A673 (cell line): ENCODE measurements at regions not wholly inside any gene's neighbourhood (a gene's known extent, or its start where the extent isn't known, plus 50 kb on each side); places are given as distances from the start of the nearest gene placed in this dataset.
"Not testable (repeated sequence)": the region's sequence is repeated elsewhere in the genome, so short reads cannot be mapped to it uniquely, and the experiment has no call there.

Experiments used
- EZH2 ChIP-seq: fragments of 200-600 bp; sonication (generic); IDR thresholded peaks from 2 replicates; pipeline ENCODE4 v1.6.1; 2017; ENCODE audit warnings: borderline replicate concordance, low read depth, mild to moderate bottlenecking, mixed read lengths, antibody characterized with exemption, low read length; ENCODE audit not compliant: poor library complexity, severe bottlenecking
- TF ChIP-seq, protein P1 (sequence below): fragments of 300-800, 200-600 bp; sonication (generic); conservative IDR thresholded peaks from 2 replicates; pipeline ENCODE4 v1.5.1; 2017; ENCODE audit warnings: low read depth, mild to moderate bottlenecking, antibody characterized with exemption, low read length, moderate library complexity, mixed read lengths

- TF ChIP-seq, protein P1, sequence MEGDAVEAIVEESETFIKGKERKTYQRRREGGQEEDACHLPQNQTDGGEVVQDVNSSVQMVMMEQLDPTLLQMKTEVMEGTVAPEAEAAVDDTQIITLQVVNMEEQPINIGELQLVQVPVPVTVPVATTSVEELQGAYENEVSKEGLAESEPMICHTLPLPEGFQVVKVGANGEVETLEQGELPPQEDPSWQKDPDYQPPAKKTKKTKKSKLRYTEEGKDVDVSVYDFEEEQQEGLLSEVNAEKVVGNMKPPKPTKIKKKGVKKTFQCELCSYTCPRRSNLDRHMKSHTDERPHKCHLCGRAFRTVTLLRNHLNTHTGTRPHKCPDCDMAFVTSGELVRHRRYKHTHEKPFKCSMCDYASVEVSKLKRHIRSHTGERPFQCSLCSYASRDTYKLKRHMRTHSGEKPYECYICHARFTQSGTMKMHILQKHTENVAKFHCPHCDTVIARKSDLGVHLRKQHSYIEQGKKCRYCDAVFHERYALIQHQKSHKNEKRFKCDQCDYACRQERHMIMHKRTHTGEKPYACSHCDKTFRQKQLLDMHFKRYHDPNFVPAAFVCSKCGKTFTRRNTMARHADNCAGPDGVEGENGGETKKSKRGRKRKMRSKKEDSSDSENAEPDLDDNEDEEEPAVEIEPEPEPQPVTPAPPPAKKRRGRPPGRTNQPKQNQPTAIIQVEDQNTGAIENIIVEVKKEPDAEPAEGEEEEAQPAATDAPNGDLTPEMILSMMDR, result not testable (repeated sequence)
- not testable (repeated sequence) for TF ChIP-seq EZH2
These were observed 49.9 kb upstream of the CEP85L start for GRCh38 chr6:118701260-118701659.
